Gastroesophageal sphincter (tissue), 3 donors: ENCODE measurements at regions not wholly inside any gene's neighbourhood (a gene's known extent, or its start where the extent isn't known, plus 50 kb on each side); places are given as distances from the start of the nearest gene placed in this dataset.

Source experiments
- CTCF ChIP-seq, 4 experiments: fragments of 200-600 bp in 2 of 4; fragments of 450-650 bp in 2 of 4; sonication (generic) in 1 of 4; IDR thresholded peaks; one replicate each; pipeline ENCODE4 v1.5.1; 2017 to 2019; ENCODE audit warnings: antibody characterized with exemption in 4 of 4, mild to moderate bottlenecking in 2 of 4, moderate library complexity in 2 of 4
- POLR2A ChIP-seq, 2 donors: fragments of 450-650 bp; IDR thresholded peaks; one replicate each; pipeline ENCODE4 v1.6.1; 2017; ENCODE audit warnings: antibody characterized with exemption in 2 of 2, mild to moderate bottlenecking in 2 of 2, moderate library complexity in 1 of 2

- no peak for TF ChIP-seq CTCF (IDR thresholded peaks at IDR 0.05)
- TF ChIP-seq POLR2A (IDR thresholded peaks at IDR 0.05) = no peak
These were observed 350.3 kb upstream of the LYPLAL1 start for GRCh38 chr1:218823291-218823900.
